NCI-H187 treated with DMSO at 0.1 percent for 48 hours (cell line): ENCODE measurements at regions not wholly inside any gene's neighbourhood (a gene's known extent, or its start where the extent isn't known, plus 50 kb on each side); places are given as distances from the start of the nearest gene placed in this dataset.
"Not testable (repeated sequence)": the region's sequence is repeated elsewhere in the genome, so short reads cannot be mapped to it uniquely, and the experiment has no call there.

Source experiments
- DNase-seq: peaks from one replicate; lab custom pipeline; 2025; lab: John Stamatoyannopoulos, UW

DNA sequence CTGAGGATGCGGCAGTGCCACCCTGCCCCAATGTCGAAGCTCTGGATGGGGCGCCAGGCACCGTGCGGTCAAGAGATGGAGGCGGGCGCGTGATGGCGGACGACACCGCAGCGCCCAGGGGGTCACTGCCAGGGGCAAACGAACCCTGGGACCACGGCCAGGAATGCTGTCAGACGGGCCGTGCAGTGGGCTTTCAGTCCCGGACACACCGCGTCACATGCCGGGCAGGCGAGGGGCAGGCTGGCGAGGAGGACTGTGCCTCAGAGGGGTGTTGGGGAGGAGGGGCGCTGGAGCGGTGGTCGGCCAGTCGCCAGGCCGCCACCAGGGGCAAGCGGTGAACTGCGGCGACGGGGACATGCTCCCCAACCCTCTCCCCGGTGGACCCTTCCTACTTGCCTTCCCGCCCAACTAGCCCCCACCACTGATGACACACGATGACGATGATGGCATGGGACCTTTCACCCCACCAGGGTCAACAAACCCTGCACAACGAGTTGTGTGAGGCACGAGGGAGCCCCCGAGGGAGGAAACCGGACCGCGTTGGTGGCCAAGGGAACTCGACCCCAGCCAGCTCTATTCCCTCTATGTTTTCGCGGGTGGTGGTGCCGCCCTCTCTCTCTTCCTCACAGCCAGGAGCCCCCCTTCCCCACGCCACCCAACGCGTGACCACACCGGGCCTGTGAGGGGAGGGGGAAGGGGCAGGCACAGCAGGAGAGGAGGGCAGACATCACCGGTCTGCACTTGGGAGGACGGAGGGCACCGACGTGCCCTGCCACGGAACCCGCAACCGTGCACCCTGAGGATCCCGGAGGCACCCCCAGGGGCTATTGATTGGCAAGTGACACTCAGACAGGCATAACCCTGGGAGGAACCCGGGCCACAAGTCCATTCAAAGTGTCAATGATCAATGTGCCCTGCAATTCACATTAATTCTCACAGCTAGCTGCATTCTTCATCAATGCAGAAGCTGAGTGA is 1960.9 kb upstream of the DEFB115 start:
- DNase-seq: no peak

DNA sequence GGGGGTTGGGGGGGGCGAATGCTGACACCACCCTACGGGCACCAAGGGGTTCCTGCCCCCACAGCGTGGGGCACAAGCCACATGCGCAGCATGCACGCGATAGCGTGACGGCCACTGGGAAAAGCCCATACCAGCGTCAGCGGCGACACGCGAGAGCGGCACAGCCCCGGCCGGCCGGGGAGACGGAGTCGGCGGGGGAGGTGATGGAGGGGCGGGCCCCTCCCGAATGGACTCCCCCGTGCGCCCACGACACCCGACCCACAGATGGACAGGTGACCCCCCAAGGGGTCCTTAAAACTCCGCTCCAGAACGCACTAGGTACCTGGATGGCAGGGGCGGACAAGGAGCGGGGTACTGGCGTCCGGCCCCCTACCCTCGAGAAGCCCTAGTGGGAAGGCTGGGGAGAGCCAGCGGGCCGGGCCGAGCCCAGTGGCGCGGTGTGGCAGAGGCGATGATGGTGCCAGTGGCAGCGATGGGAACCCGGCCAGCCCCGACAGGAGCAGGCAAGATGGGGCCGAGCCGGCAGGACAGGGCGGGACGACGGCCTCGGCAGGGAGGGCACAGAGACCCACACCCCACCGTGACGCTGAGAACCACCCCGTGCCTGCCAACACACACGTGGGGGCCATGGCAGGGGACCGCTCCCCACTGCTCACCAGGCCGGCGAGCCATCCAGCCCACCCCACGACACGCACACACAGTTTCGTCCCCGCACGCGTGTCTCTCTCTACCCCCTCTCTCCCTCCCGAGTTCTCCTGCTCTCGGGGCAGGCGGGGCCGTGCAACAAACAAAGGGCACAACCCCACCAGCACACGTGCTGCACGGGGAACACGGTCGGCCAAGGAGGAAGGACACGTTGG is 1959.8 kb upstream of the DEFB115 start:
- no peak for DNase-seq

DNA sequence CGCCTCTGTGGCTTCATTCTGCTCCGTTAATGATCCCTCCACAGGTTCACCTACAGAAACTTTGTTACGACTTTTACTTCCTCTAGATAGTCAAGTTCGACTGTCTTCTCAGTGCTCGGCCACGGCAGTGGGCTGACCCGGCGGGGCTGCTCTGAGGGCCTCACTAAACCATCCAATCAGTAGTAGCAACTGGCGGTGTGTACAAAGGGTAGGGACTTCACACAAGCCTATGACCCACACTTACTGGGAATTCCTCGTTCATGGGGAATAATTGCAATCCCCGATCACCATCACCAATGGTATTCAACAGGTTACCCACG is 1959.2 kb upstream of the DEFB115 start:
- no peak for DNase-seq

DNA sequence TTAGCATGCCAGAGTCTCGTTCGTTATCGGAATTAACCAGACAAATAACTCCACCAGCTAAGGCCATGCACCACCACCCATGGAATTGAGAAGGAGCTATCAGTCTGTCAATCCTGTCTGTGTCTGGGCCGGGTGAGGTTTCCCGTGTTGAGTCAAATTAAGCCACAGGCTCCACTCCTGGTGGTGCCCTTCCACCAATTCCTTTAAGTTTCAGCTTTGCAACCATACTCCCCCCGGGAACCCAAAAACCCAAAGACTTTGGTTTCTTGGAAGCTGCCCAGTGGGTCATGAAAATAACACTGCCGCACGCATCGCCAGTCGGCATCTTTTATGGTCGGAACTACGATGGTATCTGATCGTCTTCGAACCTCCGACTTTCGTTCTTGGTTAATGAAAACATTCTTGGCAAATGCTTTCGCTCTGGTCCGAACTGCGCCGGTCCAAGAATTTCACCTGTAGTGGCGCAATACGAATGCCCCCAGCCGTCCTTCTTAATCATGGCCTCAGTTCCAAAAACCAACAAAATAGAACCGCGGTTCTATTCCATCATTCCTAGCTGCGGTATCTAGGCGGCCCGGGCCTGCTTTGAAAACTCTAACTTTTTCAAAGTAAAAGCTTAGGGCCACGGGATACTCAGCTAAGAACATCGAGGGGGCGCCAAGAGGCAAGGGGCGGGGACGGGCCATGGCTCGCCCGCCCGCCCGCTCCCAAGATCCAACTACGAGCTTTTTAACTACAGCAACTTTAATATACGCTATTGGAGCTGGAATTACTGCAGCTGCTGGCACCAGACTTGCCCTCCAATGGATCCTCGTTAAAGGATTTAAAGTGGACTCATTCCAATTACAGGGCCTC is 1958.5 kb upstream of the DEFB115 start:
- DNase-seq: no peak

DNA sequence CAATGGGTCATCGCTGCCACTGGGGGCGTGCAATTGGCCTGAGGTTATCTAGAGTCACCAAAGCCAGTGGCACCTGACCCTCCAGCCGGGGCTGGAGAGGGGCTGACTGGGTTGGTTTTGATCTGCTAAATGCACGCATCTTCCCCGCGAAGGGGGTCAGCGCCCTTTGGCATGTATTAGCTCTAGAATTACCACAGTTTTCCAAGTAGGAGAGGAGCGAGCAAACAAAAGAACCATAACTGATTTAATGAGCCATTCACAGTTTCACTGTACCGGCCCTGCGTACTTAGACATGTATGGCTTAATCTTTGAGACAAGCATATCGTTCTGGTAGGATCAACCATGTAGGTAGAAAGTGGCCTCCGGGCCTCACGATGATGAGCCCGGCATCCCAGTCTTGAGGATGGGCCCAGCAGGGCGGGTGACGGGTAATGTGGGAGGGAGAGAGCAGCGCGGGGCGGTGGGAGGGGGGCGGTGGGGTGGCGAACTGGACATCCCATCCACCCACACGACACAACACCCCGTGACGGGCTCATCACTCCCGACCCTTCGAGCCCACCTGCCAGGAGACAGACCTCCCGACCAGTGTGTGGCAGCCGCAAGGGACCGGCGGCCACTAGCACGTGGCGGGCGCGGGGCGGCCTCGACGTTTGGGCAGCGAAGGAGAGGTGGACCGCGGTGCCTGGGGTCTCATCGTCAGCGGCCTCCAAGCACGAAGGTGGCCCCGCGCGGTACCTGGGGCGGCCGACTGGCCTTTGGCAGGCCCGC is 1957.5 kb upstream of the DEFB115 start:
- DNase-seq: no peak

DNA sequence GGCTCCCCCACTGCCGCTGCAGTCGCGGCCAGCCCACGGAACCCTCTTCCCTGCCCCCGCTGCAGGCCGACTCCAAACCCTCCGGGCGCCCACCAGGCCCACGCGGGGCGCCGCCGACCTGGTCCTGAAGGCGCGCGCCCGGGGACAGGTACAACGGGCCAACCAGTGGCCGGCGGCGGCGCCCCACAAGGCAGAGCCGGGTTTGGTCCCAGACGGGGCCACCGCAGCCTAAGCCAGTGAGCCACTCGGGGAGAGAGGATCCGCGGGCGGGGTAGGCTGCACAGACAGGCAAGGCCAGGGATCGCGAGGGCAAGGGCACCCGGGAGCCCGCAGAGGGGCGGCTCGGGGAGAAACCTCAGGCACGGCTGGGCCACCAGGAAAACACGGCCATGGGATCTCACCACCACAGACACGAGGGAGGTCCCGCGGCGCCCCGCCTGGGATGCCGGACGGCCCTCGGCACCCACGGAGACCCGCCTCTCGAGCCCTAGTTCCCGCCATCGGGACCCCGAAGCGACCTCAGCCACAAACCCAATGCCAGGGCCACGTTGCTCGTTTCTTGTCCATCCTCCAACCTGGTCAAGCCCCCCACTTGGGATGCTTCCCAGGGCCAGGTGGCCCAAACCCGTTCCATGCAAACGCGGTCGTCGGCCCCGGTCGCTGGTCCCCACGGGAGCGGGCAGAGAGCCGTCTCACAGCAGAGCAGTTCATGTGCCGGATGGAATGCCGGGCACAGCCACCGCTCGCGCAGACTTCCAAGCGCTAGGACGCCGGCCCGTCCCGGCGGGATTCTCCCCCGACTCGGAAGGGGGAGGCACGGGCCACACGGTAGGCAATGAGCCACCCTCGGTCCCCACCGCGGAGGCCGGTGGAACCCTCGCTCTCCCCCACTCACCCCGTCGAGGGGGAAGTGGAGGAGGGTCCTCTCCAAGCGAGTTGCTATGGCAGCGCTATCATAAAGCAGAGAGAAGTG is 1956.6 kb upstream of the DEFB115 start:
- DNase-seq: no peak

DNA sequence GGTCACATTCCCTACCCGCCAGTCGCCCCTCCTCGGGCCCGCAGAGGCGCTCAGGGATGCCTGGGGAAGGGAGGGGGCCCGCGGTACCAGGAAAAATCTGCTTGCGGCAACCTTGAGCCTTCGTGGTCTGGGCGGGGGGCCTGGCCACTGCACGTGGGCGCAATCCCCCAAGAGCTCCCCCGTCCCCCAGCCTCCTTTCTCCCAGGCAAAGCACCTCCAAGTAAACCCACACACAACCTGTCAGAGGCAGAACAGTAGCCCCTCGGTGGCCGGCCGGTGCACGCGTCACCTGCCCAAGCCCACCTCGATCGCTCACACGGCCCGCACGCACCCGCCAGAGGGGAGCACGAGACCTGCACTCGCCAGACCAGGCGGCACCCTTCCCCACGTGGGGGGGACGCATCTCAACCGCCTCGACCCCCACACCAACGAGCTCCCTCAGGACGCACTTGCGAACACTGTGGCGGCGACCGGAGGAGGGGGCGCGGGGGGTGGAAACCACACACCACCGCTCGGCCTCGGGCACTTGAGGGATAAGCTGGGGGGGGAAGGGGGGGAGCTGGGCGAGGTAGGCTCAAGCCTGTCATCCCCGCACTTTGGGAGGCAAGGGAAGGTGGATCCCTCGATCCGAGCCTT is 1955.7 kb upstream of the DEFB115 start:
- no peak for DNase-seq

DNA sequence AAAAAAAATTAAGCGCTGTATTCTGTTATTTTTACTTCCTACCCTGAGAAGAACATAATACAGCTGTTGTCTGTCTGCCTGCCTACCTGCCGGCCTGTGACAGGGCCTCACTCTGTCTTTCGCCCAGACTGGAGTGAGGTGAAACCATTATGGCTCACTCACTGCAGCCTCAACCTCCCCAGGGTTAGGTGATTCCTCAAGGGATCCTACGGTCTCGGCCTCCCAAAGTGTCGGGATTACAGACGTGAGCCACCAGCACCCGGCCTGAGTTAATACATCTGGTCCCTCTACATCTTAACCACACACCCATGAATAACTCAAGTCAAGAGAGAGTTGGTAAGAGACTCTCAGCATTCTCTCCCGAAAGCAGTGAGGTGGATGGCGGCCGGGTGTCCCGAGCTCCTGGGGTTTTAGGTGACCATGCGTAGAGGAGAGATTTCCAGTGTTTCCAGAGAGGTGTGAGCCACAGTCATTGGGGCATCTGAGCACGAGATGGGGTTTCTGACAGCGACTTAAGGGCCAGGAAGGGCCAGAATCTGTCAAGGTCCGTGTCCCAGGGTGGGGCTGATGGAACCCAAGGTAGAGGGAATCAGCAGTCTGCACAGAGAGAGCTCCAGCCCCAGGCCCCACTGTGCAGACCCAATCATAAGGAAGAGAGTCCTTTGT is 1954.4 kb upstream of the DEFB115 start:
- DNase-seq: no peak

DNA sequence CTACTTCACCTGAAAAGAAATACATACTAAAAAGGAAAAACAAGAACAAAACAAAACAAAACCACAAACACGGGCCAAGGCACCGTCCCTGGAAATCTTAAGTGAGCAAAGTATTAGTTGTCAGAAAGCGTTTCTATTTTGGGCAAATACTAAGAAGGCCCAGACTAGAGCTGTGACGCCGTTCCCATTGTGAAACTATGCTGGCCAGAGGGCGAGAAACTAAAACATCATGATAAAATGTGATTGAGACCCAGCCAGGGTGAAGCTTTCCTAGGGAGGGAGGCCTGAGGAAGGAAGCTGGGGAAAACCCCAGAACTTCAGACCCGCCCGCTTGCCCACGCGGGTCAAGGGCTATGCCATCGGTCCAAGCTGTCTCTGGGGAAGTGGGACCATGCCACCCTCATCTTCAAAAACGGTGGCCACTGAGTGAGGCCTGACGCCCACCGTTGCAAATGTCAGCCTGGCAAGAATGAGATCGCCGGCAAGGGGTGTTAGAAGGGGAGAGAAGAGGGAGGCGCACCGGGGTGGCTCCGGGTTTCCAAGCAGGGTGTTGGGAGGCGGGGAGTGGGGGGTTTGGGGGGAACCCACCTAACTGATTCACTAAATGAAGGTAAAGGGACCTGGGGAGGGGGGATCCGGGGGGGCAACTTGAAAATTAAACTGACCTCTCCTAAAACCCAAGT is 1950.9 kb upstream of the DEFB115 start:
- no peak for DNase-seq

DNA sequence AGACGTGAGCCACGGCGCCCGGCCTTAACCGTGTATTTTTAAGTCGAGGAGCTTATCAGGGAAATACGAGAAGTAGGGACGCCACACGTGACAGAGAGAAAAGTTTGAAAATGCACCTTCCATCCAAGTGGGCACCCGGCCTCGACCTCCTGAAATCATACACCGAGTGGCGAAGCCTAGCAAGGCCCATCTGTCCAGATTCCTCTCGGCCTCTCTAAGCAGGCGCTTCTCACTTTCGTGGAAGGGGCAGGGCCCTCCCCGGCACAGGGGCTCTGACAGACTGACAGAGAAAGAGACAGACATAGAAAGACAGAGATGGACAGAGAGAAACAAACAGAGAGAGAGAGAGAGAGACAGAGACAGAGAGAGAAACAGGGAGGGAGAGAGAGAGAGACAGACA is 1950.0 kb upstream of the DEFB115 start:
- not testable (repeated sequence) for DNase-seq

DNA sequence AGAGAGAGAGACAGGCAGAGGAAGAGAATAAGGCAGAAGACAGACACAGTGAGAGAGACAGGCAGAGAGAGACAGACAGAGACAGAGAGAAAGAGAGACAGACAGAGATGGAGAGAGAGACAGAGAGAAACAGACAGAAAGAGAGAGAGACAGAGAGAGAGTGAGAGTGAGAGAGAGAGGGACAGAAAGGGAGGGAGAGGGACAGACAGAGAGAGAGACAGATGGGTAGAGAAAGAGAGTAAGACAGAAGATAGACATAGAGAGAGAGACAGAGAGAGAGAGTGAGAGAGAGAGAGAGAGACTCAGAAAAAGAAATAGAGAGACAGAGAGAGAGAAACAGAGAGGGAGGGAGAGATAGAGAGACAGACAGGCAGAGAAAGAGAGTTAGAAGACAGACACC is 1948.5 kb upstream of the DEFB115 start:
- DNase-seq: not testable (repeated sequence)

DNA sequence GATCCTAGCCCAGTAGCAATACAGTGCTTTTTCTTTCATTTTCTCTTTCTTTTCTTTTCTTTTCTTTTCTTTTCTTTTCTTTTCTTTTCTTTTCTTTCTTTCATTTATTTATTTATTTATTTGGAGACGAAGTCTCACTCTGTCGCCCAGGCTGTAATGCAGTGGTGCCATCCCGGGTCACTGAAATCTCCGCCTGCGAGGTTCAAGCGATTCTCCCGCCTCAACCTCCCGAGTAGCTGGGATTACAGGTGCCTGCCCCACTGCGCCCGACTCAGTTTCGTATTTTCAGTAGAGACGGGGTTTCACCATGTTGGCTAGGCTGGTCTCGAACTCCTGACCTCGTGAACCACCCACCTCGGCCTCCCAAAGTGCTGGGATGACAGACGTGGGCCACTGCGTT is 1948.0 kb upstream of the DEFB115 start:
- DNase-seq: not testable (repeated sequence)

DNA sequence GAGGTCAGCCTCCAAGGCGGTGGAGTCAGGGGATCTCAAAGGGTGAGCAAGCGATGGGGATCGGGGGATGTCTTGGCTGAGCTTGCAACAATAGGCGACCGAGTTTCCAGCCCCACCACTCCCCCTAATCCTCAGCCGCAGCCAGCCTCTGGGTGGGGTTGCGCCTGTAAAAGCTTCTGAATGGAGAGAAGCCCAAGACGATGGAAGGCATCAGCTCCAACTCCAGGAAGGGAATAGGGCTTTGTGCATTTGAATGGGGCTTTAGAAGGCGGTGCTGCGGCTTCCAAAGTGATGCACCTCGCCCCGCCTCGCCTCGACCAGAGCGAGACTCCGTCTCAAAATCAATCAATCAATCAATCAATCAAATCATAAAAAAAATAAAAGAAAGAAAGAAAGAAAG is 1946.4 kb upstream of the DEFB115 start:
- not testable (repeated sequence) for DNase-seq

DNA sequence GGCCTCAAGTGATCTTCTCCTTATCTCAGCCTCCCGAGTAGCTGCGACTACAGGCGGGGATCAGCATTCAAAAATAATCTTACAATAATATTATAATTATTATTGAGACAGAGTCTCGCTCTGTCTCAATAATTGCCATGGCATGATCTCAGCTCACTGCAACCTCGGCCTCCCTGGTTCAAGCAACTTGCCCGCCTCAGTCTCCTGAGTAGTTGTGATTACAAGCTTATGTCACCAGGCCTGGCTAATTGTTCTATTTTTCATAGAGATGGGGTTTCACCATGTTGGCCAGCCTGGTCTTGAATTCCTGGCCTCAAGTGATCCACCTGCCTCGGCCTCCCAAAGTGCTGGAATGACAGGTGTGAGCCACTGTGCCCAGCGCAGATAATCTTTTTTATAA is 1944.8 kb upstream of the DEFB115 start:
- DNase-seq: not testable (repeated sequence)

DNA sequence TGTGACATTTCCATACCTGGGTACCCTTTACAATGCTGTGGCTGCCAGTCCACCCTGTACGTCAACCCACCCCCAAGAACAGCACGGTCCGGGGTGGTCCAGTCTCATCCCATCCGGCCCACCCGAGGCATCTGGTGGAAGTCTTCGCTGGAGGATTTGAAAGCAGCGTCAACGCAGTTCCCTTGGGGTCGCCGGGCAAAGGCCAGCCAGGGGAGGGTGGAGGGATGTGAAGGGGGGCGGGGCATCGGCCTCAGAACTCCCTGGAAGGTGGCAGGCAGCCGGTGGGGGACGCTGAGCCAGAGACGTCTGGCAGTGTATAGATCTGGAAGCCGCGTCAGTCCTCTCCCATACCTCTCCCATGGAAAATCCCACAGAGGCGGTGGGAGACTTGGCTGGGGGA is 1944.0 kb upstream of the DEFB115 start:
- no peak for DNase-seq

DNA sequence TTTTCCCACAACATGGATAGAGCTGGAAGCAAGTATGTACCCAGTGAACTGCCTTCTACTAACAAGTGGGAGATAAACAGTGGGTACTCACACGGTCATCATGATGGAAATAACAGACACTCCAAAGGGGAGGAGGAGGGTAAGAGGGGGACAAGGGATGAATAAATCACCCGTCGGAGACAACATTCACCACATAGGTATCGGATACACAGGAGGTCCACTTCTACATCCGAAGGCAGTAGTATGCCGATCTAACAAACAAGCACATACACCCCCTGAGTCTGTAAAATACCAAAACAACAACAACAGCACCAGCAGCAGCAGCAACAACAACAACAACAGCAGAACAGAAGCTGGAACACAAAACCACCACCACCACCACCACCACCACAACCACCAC is 1943.2 kb upstream of the DEFB115 start:
- DNase-seq: no peak

DNA sequence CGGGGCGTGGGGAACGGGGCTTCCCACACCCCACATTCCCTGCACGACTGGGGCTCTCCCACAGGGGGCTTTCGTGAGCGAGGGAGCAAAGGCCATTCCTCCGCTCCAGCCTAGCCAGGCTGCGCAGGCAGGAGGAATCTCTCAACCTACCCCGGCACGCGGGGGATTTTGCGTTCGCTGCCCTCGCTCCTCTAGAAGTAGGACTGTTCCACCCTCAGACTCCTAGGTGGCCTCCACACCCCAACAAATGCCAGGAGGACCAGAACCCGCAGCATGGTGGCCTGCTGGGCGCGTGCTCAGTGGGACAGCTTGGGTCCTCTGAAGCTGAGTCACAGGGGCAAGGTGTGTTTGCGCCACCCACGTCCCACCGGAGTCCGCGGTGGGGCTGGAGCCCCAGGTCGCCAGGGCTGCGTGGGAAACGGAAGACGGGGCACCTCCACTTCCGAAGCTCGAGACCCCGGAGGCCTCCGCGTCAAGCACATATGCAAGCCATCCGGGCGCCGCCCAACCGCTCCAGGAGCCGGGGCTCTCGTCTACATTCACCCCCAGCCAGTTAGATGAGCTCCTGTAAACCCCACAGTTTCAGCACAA is 1938.5 kb upstream of the DEFB115 start:
- DNase-seq: no peak

DNA sequence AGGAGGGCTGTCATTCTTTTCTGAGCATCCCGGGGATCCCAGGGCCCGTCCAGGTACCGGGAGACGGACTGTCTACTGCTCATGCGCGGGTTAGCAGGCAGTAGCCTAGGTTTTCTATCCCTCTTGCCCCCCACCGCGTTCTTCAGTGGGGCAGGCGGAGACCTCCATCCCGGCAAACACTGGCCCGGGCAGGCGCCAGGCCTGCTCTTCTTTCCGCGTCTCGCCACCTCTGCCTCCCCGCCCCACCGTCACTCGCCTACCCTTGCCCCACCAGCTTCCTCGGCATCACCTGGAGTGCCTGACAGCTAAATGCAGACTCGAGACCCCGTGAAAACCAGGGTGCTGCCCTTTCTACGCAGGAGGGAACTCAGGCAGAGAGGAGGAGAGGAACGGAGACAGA is 1937.7 kb upstream of the DEFB115 start:
- DNase-seq: no peak
